ENCODE measurements at regions not wholly inside any gene's neighbourhood (a gene's known extent, or its start where the extent isn't known, plus 50 kb on each side); places are given as distances from the start of the nearest gene placed in this dataset.
"Not testable (repeated sequence)": the region's sequence is repeated elsewhere in the genome, so short reads cannot be mapped to it uniquely, and the experiment has no call there.

- no peak for DNase-seq (ENCODE audit: low read depth)
- H3K4me3 ChIP-seq (ENCODE audit: low read depth, low read length), result no peak overlapping the region
- in situ Hi-C loops (cut with HindIII; ENCODE audit: low sequenced_read_pairs), result no loop called here
- no peak for TF ChIP-seq CTCF (IDR thresholded peaks at IDR 0.05; ENCODE audit: low read depth, low read length, missing control alignments)
Measured at GRCh38 chr2:40028792-40029488, 249.9 kb upstream of the THUMPD2 start.

- H3K4me3 ChIP-seq (ENCODE audit: low read depth, low read length), result no peak overlapping the region
- in situ Hi-C loops (cut with HindIII; ENCODE audit: low sequenced_read_pairs), result no loop called here
- no peak for TF ChIP-seq CTCF (IDR thresholded peaks at IDR 0.05; ENCODE audit: low read depth, low read length, missing control alignments)
- no peak for DNase-seq (ENCODE audit: low read depth)
Measured at GRCh38 chr2:40027968-40028367, 248.9 kb upstream of the THUMPD2 start.

GRCh38 chr2:40025276-40025675 lies 246.2 kb upstream of the THUMPD2 start:
- DNase-seq (ENCODE audit: low read depth); in situ Hi-C loops (cut with HindIII; ENCODE audit: low sequenced_read_pairs); H3K4me3 ChIP-seq (ENCODE audit: low read depth, low read length): not testable (repeated sequence)

- no peak for TF ChIP-seq CTCF (IDR thresholded peaks at IDR 0.05; ENCODE audit: low read depth, low read length, missing control alignments)
- no peak overlapping the region for H3K4me3 ChIP-seq (ENCODE audit: low read depth, low read length)
- no peak for DNase-seq (ENCODE audit: low read depth)
- in situ Hi-C loops (cut with HindIII; ENCODE audit: low sequenced_read_pairs), result no loop called here
Measured at GRCh38 chr2:40020997-40021396, 241.9 kb upstream of the THUMPD2 start.

- in situ Hi-C loops (cut with HindIII; ENCODE audit: low sequenced_read_pairs), result no loop called here
- no peak overlapping the region for H3K4me3 ChIP-seq (ENCODE audit: low read depth, low read length)
- no peak for DNase-seq (ENCODE audit: low read depth)
- TF ChIP-seq CTCF (IDR thresholded peaks at IDR 0.05; ENCODE audit: low read depth, low read length, missing control alignments), result no peak
Measured at GRCh38 chr2:40016151-40016885, 237.3 kb upstream of the THUMPD2 start.

GRCh38 chr2:40013962-40014361 lies 234.9 kb upstream of the THUMPD2 start:
- in situ Hi-C loops (cut with HindIII; ENCODE audit: low sequenced_read_pairs); H3K4me3 ChIP-seq (ENCODE audit: low read depth, low read length); DNase-seq (ENCODE audit: low read depth): not testable (repeated sequence)

- no peak for TF ChIP-seq CTCF (IDR thresholded peaks at IDR 0.05; ENCODE audit: low read depth, low read length, missing control alignments)
- DNase-seq (ENCODE audit: low read depth), result no peak
- no peak overlapping the region for H3K4me3 ChIP-seq (ENCODE audit: low read depth, low read length)
- in situ Hi-C loops (cut with HindIII; ENCODE audit: low sequenced_read_pairs), result no loop called here
Measured at GRCh38 chr2:40004336-40004735, 225.3 kb upstream of the THUMPD2 start.
